PC-3 (cell line): ENCODE measurements at regions not wholly inside any gene's neighbourhood (a gene's known extent, or its start where the extent isn't known, plus 50 kb on each side); places are given as distances from the start of the nearest gene placed in this dataset.

ENCODE experiments used
- CTCF ChIP-seq: fragments of 300-600 bp; sonication (generic); conservative IDR thresholded peaks from 2 replicates; pipeline ENCODE4 v1.5.1; 2017; ENCODE audit warnings: antibody characterized with exemption, low read depth, mild to moderate bottlenecking, low read length
- EZH2 ChIP-seq: fragments of 300-600 bp; sonication (generic); IDR thresholded peaks from one replicate; pipeline ENCODE4 v1.6.1; 2017; ENCODE audit warnings: antibody characterized with exemption, mild to moderate bottlenecking, low read length; ENCODE audit not compliant: unreplicated experiment
- EZH2phosphoT487 ChIP-seq: fragments of 300-600 bp; sonication (generic); IDR thresholded peaks from 2 replicates; pipeline ENCODE4 v1.6.1; 2018; ENCODE audit warnings: mild to moderate bottlenecking, antibody characterized with exemption, low read length, borderline replicate concordance

DNA sequence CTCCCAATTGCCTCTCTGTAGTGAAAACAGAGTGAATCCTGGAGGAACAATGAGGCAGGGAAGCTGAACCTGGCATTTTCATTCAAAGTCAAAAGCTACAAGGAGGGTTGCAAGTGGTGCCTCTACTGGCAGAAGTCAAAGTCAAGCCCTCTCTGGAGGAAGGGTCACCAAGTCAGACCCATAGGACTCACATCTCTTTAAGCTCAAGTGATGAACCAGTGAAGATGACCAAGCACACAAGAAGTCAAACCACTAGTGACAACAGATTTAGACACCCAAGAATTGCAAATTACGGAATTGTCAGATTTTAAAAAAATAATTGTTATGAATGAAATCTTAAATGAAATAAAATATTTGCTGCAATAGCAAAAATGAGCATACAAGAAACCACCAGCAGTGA lies 81.1 kb upstream of the ATP1B1 start:
- TF ChIP-seq CTCF, result no peak
- TF ChIP-seq EZH2, result no peak
- no peak for TF ChIP-seq EZH2phosphoT487
